ENCODE measurements at regions not wholly inside any gene's neighbourhood (a gene's known extent, or its start where the extent isn't known, plus 50 kb on each side); places are given as distances from the start of the nearest gene placed in this dataset.

DNA sequence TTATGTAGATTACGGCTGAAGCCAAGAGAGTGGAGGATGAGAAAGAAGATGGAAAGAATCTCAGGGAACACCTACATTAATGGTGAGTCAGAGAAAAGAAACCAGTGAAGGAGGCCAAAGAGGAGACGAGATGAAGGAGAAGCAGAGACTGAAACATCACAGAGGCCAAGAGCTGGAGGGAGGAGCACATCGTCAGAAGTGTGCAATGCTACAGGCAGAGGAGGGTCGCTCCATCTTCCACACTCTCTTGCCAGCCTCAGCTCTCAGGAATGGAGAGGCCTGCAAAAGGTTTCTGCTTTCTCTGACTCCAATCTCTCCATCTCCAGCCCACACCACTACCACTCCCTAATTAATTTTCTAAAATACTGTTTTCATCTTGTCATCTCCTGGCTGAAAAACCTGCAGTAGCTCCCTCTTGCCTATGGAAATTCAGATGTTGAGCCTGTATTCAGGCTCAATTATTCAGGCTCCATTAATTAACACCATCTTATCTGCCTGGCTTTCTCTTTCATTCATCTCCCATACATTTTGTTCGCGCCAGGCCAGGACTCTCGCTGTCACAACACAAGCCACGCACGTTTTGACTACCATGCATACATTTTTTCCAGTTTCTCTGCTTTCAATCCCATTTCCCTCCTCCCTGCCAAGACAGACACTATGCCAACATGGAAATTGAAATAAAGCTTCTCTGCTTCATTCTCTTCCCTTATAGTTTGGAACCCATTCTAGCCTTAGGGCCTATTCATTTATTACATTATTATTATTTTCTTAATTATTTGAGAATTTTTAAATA lies 165.8 kb downstream of the INHBA start:
- TF ChIP-seq JUND (IDR thresholded peaks at IDR 0.05) (no peak), RAD21 (IDR thresholded peaks at IDR 0.05; ENCODE audit: low read length) (no peak), POLR2AphosphoS5 (IDR thresholded peaks at IDR 0.05; ENCODE audit: low read depth, low read length) (no peak), ELF1 (IDR thresholded peaks at IDR 0.05) (no peak), GATA2 (CRISPR knock-in tag; IDR thresholded peaks at IDR 0.05) (peak; percentile 66), FOXM1 (IDR thresholded peaks at IDR 0.05; ENCODE audit: low read depth) (no peak), MEF2A (IDR thresholded peaks at IDR 0.05; ENCODE audit: borderline replicate concordance, low read depth) (no peak), MXI1 (IDR thresholded peaks at IDR 0.05; ENCODE audit: low read depth, low read length) (no peak), TAF1 (IDR thresholded peaks at IDR 0.05; ENCODE audit: borderline replicate concordance, low read depth, low read length) (no peak), GABPA (IDR thresholded peaks at IDR 0.05; ENCODE audit: low read depth) (no peak), YY1 (IDR thresholded peaks at IDR 0.05; ENCODE audit: low read depth) (no peak)
- TF ChIP-seq, protein P1, sequence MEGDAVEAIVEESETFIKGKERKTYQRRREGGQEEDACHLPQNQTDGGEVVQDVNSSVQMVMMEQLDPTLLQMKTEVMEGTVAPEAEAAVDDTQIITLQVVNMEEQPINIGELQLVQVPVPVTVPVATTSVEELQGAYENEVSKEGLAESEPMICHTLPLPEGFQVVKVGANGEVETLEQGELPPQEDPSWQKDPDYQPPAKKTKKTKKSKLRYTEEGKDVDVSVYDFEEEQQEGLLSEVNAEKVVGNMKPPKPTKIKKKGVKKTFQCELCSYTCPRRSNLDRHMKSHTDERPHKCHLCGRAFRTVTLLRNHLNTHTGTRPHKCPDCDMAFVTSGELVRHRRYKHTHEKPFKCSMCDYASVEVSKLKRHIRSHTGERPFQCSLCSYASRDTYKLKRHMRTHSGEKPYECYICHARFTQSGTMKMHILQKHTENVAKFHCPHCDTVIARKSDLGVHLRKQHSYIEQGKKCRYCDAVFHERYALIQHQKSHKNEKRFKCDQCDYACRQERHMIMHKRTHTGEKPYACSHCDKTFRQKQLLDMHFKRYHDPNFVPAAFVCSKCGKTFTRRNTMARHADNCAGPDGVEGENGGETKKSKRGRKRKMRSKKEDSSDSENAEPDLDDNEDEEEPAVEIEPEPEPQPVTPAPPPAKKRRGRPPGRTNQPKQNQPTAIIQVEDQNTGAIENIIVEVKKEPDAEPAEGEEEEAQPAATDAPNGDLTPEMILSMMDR (IDR thresholded peaks at IDR 0.05) = no peak
- TF ChIP-seq, protein P2, sequence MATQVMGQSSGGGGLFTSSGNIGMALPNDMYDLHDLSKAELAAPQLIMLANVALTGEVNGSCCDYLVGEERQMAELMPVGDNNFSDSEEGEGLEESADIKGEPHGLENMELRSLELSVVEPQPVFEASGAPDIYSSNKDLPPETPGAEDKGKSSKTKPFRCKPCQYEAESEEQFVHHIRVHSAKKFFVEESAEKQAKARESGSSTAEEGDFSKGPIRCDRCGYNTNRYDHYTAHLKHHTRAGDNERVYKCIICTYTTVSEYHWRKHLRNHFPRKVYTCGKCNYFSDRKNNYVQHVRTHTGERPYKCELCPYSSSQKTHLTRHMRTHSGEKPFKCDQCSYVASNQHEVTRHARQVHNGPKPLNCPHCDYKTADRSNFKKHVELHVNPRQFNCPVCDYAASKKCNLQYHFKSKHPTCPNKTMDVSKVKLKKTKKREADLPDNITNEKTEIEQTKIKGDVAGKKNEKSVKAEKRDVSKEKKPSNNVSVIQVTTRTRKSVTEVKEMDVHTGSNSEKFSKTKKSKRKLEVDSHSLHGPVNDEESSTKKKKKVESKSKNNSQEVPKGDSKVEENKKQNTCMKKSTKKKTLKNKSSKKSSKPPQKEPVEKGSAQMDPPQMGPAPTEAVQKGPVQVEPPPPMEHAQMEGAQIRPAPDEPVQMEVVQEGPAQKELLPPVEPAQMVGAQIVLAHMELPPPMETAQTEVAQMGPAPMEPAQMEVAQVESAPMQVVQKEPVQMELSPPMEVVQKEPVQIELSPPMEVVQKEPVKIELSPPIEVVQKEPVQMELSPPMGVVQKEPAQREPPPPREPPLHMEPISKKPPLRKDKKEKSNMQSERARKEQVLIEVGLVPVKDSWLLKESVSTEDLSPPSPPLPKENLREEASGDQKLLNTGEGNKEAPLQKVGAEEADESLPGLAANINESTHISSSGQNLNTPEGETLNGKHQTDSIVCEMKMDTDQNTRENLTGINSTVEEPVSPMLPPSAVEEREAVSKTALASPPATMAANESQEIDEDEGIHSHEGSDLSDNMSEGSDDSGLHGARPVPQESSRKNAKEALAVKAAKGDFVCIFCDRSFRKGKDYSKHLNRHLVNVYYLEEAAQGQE (IDR thresholded peaks at IDR 0.05; ENCODE audit: low read depth, low read length) = no peak

All from SK-N-SH (cell line).